Lower leg skin (tissue), 4 donors: ENCODE measurements at regions not wholly inside any gene's neighbourhood (a gene's known extent, or its start where the extent isn't known, plus 50 kb on each side); places are given as distances from the start of the nearest gene placed in this dataset.

Source experiments
- DNase-seq, 2 donors: peaks; one replicate each; pipeline ENCODE4 v3.0.0-alpha.2; 2019; ENCODE audit warnings: low spot score in 2 of 2
- H3K4me3 ChIP-seq: fragments of 200-600 bp; sonication (generic); 2 replicates; pipeline ENCODE4 v1.5.1; 2017; ENCODE audit warnings: mild to moderate bottlenecking, low read depth; ENCODE audit not compliant: poor library complexity, severe bottlenecking
- CTCF ChIP-seq, 3 donors: fragments of 450-650 bp; IDR thresholded peaks; one replicate each; pipeline ENCODE4 v1.5.1; 2016; ENCODE audit warnings: antibody characterized with exemption in 3 of 3, mild to moderate bottlenecking in 3 of 3, moderate library complexity in 2 of 3
- POLR2A ChIP-seq, 2 donors: fragments of 450-650 bp; IDR thresholded peaks; one replicate each; pipeline ENCODE4 v1.6.1; 2016 to 2017; ENCODE audit warnings: antibody characterized with exemption in 2 of 2, mild to moderate bottlenecking in 1 of 2, moderate library complexity in 1 of 2
- WGBS, 2 donors: methylation state at CpG; one replicate each; pipeline ENCODE4 v1.1.5; 2018; 5-methylcytosine and 5-hydroxymethylcytosine counted together
- intact Hi-C: fragments of 100-400 bp; cut with DNase I; formaldehyde crosslinking; loops from one replicate; pipeline ENCODE4 v1.15.0; 2023; ENCODE audit warnings: low total_unique reads

- DNase-seq, result no peak
- no peak overlapping the region for H3K4me3 ChIP-seq
- intact Hi-C loops, result no loop called here
- 22 to 30% methylated on average over 3 of the region's 3 CpGs for WGBS, 2 donors
- TF ChIP-seq CTCF (IDR thresholded peaks at IDR 0.05) (no peak), POLR2A (IDR thresholded peaks at IDR 0.05) (no peak)
Measured at GRCh38 chr2:60140185-60140584, 413.3 kb downstream of the BCL11A start.

GRCh38 chr2:60136913-60137312 lies 416.5 kb downstream of the BCL11A start:
- TF ChIP-seq CTCF (IDR thresholded peaks at IDR 0.05) (no peak), POLR2A (IDR thresholded peaks at IDR 0.05) (no peak)
- 70 to 94% methylated on average over 2 of the region's 2 CpGs for WGBS, 2 donors
- no peak for DNase-seq
- intact Hi-C loops, result no loop called here
- H3K4me3 ChIP-seq, result no peak overlapping the region

- TF ChIP-seq POLR2A (IDR thresholded peaks at IDR 0.05) (no peak), CTCF (IDR thresholded peaks at IDR 0.05) (no peak)
- intact Hi-C loops, result no loop called here
Measured at GRCh38 chr2:60127191-60127590, 426.3 kb downstream of the BCL11A start.

GRCh38 chr2:60125611-60126426 lies 427.6 kb downstream of the BCL11A start:
- WGBS, 2 donors, result 68 to 72% methylated on average over 8 of the region's 8 CpGs
- TF ChIP-seq POLR2A (IDR thresholded peaks at IDR 0.05), result no peak
- TF ChIP-seq CTCF (IDR thresholded peaks at IDR 0.05), result no peak
- H3K4me3 ChIP-seq, result no peak overlapping the region
- no peak for DNase-seq
- intact Hi-C loops, result no loop called here

More at GRCh38 chr2:60127191-60127590, 426.3 kb downstream of the BCL11A start:
- no peak for DNase-seq
- WGBS, 2 donors, result 86 to 93% methylated on average over 2 of the region's 2 CpGs
- H3K4me3 ChIP-seq, result no peak overlapping the region

GRCh38 chr2:60119778-60120177 lies 433.7 kb downstream of the BCL11A start:
- intact Hi-C loops, result no loop called here
- TF ChIP-seq CTCF (IDR thresholded peaks at IDR 0.05), result no peak
- no peak for TF ChIP-seq POLR2A (IDR thresholded peaks at IDR 0.05)
- 65 to 71% methylated on average over 2 of the region's 2 CpGs for WGBS, 2 donors
- H3K4me3 ChIP-seq, result no peak overlapping the region
- DNase-seq, result no peak

- no peak for DNase-seq
- WGBS, 2 donors, result 85 to 87% methylated on average over 1 of the region's 1 CpG
- intact Hi-C loops, result no loop called here
- TF ChIP-seq CTCF (IDR thresholded peaks at IDR 0.05) (no peak), POLR2A (IDR thresholded peaks at IDR 0.05) (no peak)
- no peak overlapping the region for H3K4me3 ChIP-seq
Measured at GRCh38 chr2:60118917-60119316, 434.5 kb downstream of the BCL11A start.
